NT2/D1 (cell line): ENCODE measurements at regions not wholly inside any gene's neighbourhood (a gene's known extent, or its start where the extent isn't known, plus 50 kb on each side); places are given as distances from the start of the nearest gene placed in this dataset.

Source experiments
- SUZ12 ChIP-seq: IDR thresholded peaks from 2 replicates; pipeline ENCODE4 v1.6.1; 2011; ENCODE audit not compliant: insufficient read length, insufficient read depth; ENCODE audit errors: extremely low read depth
- YY1 ChIP-seq: IDR thresholded peaks from 2 replicates; pipeline ENCODE4 v1.6.1; 2011; ENCODE audit not compliant: insufficient read length, insufficient read depth

DNA sequence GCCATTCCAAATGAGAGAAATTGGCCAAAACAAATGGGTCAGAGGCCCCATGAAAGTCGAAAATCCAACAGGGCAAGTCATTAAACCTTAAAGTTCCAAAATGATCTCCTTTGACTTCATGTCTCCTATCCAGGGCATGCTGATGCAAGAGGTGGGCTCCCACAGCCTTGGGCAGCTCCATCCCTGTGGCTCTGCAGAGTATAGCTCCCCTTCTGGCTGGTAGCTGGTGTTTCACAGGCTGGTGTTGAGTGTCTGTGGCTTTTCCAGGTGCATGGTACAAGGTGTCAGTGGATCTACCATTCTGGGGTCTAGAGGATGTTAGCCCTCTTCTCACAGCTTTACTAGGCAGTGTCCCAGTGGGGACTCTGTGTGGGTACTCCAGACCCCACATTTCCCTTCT lies 115.2 kb upstream of the LAMA2 start:
- TF ChIP-seq YY1 (no peak), SUZ12 (no peak)
